SU-DHL-6 (cell line): ENCODE measurements at regions not wholly inside any gene's neighbourhood (a gene's known extent, or its start where the extent isn't known, plus 50 kb on each side); places are given as distances from the start of the nearest gene placed in this dataset.

Experiments used
- H2AFZ ChIP-seq: fragments of 200-600 bp; sonication (generic); 2 replicates; pipeline ENCODE4 v1.6.1; 2014; ENCODE audit warnings: low read depth, mild to moderate bottlenecking, moderate library complexity, mixed read lengths, antibody characterized with exemption, low read length; ENCODE audit not compliant: severe bottlenecking
- H3F3A ChIP-seq: fragments of 200-600 bp; shearing (Covaris generic); 2 replicates; pipeline ENCODE4 v1.6.0; 2016; ENCODE audit warnings: antibody characterized with exemption, mild to moderate bottlenecking; ENCODE audit not compliant: insufficient read depth
- H3K27ac ChIP-seq: fragments of 200-600 bp; sonication (generic); 2 replicates; pipeline ENCODE4 v1.5.1; 2016; ENCODE audit warnings: low read depth, mild to moderate bottlenecking, low read length, moderate library complexity, mixed read lengths
- H3K27me3 ChIP-seq: fragments of 200-600 bp; sonication (generic), shearing (Covaris generic); 2 replicates; pipeline ENCODE4 v1.6.0; 2014; ENCODE audit warnings: mild to moderate bottlenecking, low read length
- H3K36me3 ChIP-seq: fragments of 200-600 bp; sonication (generic); 2 replicates; pipeline ENCODE4 v1.6.1; 2014; ENCODE audit warnings: mild to moderate bottlenecking, low read length, mixed read lengths
- H3K4me2 ChIP-seq: fragments of 300-600, 200-600 bp; shearing (Covaris generic), sonication (generic); 2 replicates; pipeline ENCODE4 v1.6.0; 2014; ENCODE audit warnings: low read length, low read depth, mild to moderate bottlenecking; ENCODE audit not compliant: poor library complexity, severe bottlenecking
- H3K4me3 ChIP-seq: fragments of 200-600 bp; sonication (generic); 2 replicates; pipeline ENCODE4 v1.5.1; 2014; ENCODE audit warnings: antibody characterized with exemption, low read length, mild to moderate bottlenecking, mixed read lengths; ENCODE audit not compliant: insufficient read depth, poor library complexity, severe bottlenecking
- H3K79me2 ChIP-seq: fragments of 200-600 bp; sonication (generic); 2 replicates; pipeline ENCODE4 v1.6.1; 2014; ENCODE audit warnings: mild to moderate bottlenecking, low read length, moderate library complexity; ENCODE audit not compliant: insufficient read depth
- H3K9ac ChIP-seq: fragments of 200-600 bp; sonication (generic); 2 replicates; pipeline ENCODE4 v1.7.0; 2014; ENCODE audit warnings: mild to moderate bottlenecking, low read length
- H3K9me2 ChIP-seq: fragments of 200-600 bp; sonication (generic); replicated peaks from 2 replicates; pipeline ENCODE4 v1.6.1; 2014; ENCODE audit warnings: low read length; ENCODE audit not compliant: insufficient read depth
- H3K9me3 ChIP-seq: fragments of 200-600 bp; sonication (generic); 2 replicates; pipeline ENCODE4 v1.6.1; 2014; ENCODE audit warnings: low read length, mixed read lengths; ENCODE audit not compliant: insufficient read depth
- H4K20me1 ChIP-seq: fragments of 200-600 bp; sonication (generic); 2 replicates; pipeline ENCODE4 v1.6.1; 2014; ENCODE audit warnings: low read depth, mild to moderate bottlenecking, antibody characterized with exemption, low read length, moderate library complexity, mixed read lengths
- CTCF ChIP-seq: fragments of 200-600 bp; sonication (generic); IDR thresholded peaks from one replicate; pipeline ENCODE4 v1.5.1; 2017; ENCODE audit warnings: antibody characterized with exemption, mild to moderate bottlenecking, low read length, moderate library complexity; ENCODE audit not compliant: insufficient read depth, poor library complexity, severe bottlenecking
- EZH2phosphoT487 ChIP-seq: fragments of 200-600 bp; sonication (generic), shearing (Covaris generic); conservative IDR thresholded peaks from 2 replicates; pipeline ENCODE4 v1.6.1; 2018; ENCODE audit warnings: mild to moderate bottlenecking, antibody characterized with exemption, low read length, moderate library complexity, mixed read lengths

GRCh38 chr17:36673068-36673467, 71.7 kb downstream of the MRM1 start:
- Histone ChIP-seq H3F3A (no peaks in the 10 kb centered on the region), H2AFZ (no peak overlapping the region), H3K4me2 (no peak overlapping the region), H3K4me3 (no peak overlapping the region), H3K9me3 (no peaks in the 10 kb centered on the region), H3K36me3 (no peaks in the 10 kb centered on the region), H4K20me1 (no peaks in the 10 kb centered on the region), H3K9me2 (no peaks in the 10 kb centered on the region), H3K27me3 (no peaks in the 10 kb centered on the region), H3K9ac (no peak overlapping the region), H3K79me2 (no peaks in the 10 kb centered on the region), H3K27ac (no peak overlapping the region)
- TF ChIP-seq EZH2phosphoT487 (no peak), CTCF (no peak)

GRCh38 chr17:36673637-36674277, 72.4 kb downstream of the MRM1 start:
- TF ChIP-seq CTCF (no peak), EZH2phosphoT487 (no peak)
- Histone ChIP-seq H3K79me2 (no peaks in the 10 kb centered on the region), H3F3A (no peaks in the 10 kb centered on the region), H3K27me3 (no peaks in the 10 kb centered on the region), H3K9ac (no peak overlapping the region), H4K20me1 (no peaks in the 10 kb centered on the region), H3K9me3 (no peaks in the 10 kb centered on the region), H2AFZ (no peak overlapping the region), H3K4me2 (no peak overlapping the region), H3K27ac (no peak overlapping the region), H3K4me3 (no peak overlapping the region), H3K36me3 (no peaks in the 10 kb centered on the region), H3K9me2 (no peaks in the 10 kb centered on the region)

- no peak overlapping the region for H3K9ac ChIP-seq
- H3K9me3 ChIP-seq, result no peaks in the 10 kb centered on the region
- no peaks in the 10 kb centered on the region for H3K36me3 ChIP-seq
- H2AFZ ChIP-seq, result no peak overlapping the region
- no peaks in the 10 kb centered on the region for H3F3A ChIP-seq
- no peak for TF ChIP-seq EZH2phosphoT487
- no peak for TF ChIP-seq CTCF
- no peak overlapping the region for H3K4me3 ChIP-seq
- H3K27ac ChIP-seq, result no peak overlapping the region
- H4K20me1 ChIP-seq, result no peaks in the 10 kb centered on the region
- H3K4me2 ChIP-seq, result no peak overlapping the region
- H3K27me3 ChIP-seq, result no peaks in the 10 kb centered on the region
- H3K9me2 ChIP-seq, result no peaks in the 10 kb centered on the region
- no peaks in the 10 kb centered on the region for H3K79me2 ChIP-seq
These were observed 72.9 kb downstream of the MRM1 start for GRCh38 chr17:36674278-36674650.
